ENCODE measurements at regions not wholly inside any gene's neighbourhood (a gene's known extent, or its start where the extent isn't known, plus 50 kb on each side); places are given as distances from the start of the nearest gene placed in this dataset.

- TF ChIP-seq SOX6 (IDR thresholded peaks at IDR 0.05) (no peak), SOX6 (CRISPR knock-in tag; IDR thresholded peaks at IDR 0.05) (no peak)
These were observed 129.3 kb upstream of the PTCHD4 start (continued) for GRCh38 chr6:48240287-48240686.

DNA sequence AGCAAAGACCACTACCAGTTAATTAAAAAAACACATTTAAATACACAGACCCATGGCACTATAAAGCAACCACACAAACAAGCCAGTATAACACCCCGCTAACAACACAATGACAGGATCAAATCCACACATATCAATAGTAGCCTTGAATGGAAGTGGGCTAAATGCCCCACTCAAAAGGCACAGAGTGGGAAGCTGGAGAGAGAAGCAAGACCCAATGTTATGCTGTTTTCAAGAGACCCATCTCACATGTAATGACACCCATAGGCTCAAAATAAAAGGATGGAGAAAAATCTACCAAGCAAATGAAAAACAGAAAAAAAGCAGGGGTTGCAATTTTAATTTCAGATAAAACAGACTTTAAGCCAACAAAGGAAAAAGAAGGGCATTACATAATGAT lies 125.4 kb upstream of the PTCHD4 start:
- Histone ChIP-seq H2AFZ (ENCODE audit: low read length) (no peak overlapping the region), H3K4me3 (replicated peaks in 1 of 3; ENCODE audit: insufficient read depth in 1 of 3, low read depth in 2 of 3, low read length in 3 of 3) (no peak overlapping the region), H3K36me3 (replicated peaks in 1 of 2; ENCODE audit: control insufficient read depth in 1 of 2, insufficient read depth in 2 of 2, low read length in 2 of 2) (no peaks in the 10 kb centered on the region), H3K27ac (ENCODE audit: extremely low read length, insufficient read depth, low read length) (no peak overlapping the region), H4K20me1 (ENCODE audit: insufficient read depth, low read length) (no peaks in the 10 kb centered on the region), H3K79me2 (ENCODE audit: insufficient read depth, low read length) (no peaks in the 10 kb centered on the region), H3K9ac (ENCODE audit: insufficient read depth, low read depth, low read length) (no peak overlapping the region), H3K4me2 (ENCODE audit: low read depth, low read length) (no peak overlapping the region), H3K4me1 (ENCODE audit: insufficient read depth, low read length) (no peaks in the 10 kb centered on the region), H3K27me3 (ENCODE audit: control insufficient read depth in 1 of 2, insufficient read depth in 2 of 2, low read length in 2 of 2) (no peaks in the 10 kb centered on the region; a peak in 2 of 5 replicates), H3K9me3 (ENCODE audit: low read length) (peaks cover 21% of the 10 kb centered on the region; the same call in 1 of the 2 replicates)
- no peak for ATAC-seq
- no peak for DNase-seq (ENCODE audit: low spot score)
- in situ Hi-C loops (cut with HindIII; ENCODE audit: extremely low pct_ligation_motif_present, low pct_unique_long_range_greater_than_20kb), result no loop called here
- intact Hi-C loops (cut with micrococcal nuclease; ENCODE audit: unreplicated experiment), result no loop called here
- ChIA-PET CTCF (ENCODE audit: low intra/inter-chr PET ratio, low total read pairs) (no interaction called here), POLR2A (no interaction called here)
- FAIRE-seq, result no peak
- no TSS peak for BruUV-seq (replicated peaks)
- WGBS (ENCODE audit: low lambda C conversion rate), result 9% methylated on average over 1 of the region's 1 CpG
- TF ChIP-seq TCF12 (IDR thresholded peaks at IDR 0.05) (no peak), TCF12 (CRISPR knock-in tag; IDR thresholded peaks at IDR 0.05) (no peak), LRRFIP1 (CRISPR knock-in tag; conservative IDR thresholded peaks at IDR 0.05) (no peak), ZNF251 (CRISPR knock-in tag; IDR thresholded peaks at IDR 0.05) (no peak), SNAPC2 (CRISPR knock-in tag; IDR thresholded peaks at IDR 0.05) (no peak), FIP1L1 (IDR thresholded peaks at IDR 0.05; ENCODE audit: borderline replicate concordance, insufficient read depth, low read depth, low read length) (no peak), HOXA9 (CRISPR knock-in tag; IDR thresholded peaks at IDR 0.05; ENCODE audit: borderline replicate concordance) (no peak), KAT2B (IDR thresholded peaks at IDR 0.05; ENCODE audit: borderline replicate concordance, low read depth, low read length) (no peak), ZNF484 (CRISPR knock-in tag; IDR thresholded peaks at IDR 0.05; ENCODE audit: borderline replicate concordance, low read depth) (no peak), KDM4B (CRISPR knock-in tag; IDR thresholded peaks at IDR 0.05) (no peak), U2AF1 (optimal IDR thresholded peaks at IDR 0.05; ENCODE audit: low read depth, low read length) (no peak), CBX5 (CRISPR knock-in tag; IDR thresholded peaks at IDR 0.05; ENCODE audit: borderline replicate concordance) (no peak), TCF7L2 (IDR thresholded peaks at IDR 0.05; ENCODE audit: low read depth, low read length) (no peak), POLR2AphosphoS5 (IDR thresholded peaks at IDR 0.05; ENCODE audit: low read depth, low read length) (no peak), ZNF329 (CRISPR knock-in tag; IDR thresholded peaks at IDR 0.05; ENCODE audit: low read depth) (no peak), CERS6 (CRISPR knock-in tag; IDR thresholded peaks at IDR 0.05) (no peak)
- TF ChIP-seq, protein P1, sequence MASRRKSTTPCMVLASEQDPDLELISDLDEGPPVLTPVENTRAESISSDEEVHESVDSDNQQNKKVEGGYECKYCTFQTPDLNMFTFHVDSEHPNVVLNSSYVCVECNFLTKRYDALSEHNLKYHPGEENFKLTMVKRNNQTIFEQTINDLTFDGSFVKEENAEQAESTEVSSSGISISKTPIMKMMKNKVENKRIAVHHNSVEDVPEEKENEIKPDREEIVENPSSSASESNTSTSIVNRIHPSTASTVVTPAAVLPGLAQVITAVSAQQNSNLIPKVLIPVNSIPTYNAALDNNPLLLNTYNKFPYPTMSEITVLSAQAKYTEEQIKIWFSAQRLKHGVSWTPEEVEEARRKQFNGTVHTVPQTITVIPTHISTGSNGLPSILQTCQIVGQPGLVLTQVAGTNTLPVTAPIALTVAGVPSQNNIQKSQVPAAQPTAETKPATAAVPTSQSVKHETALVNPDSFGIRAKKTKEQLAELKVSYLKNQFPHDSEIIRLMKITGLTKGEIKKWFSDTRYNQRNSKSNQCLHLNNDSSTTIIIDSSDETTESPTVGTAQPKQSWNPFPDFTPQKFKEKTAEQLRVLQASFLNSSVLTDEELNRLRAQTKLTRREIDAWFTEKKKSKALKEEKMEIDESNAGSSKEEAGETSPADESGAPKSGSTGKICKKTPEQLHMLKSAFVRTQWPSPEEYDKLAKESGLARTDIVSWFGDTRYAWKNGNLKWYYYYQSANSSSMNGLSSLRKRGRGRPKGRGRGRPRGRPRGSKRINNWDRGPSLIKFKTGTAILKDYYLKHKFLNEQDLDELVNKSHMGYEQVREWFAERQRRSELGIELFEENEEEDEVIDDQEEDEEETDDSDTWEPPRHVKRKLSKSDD (CRISPR knock-in tag; IDR thresholded peaks at IDR 0.05; ENCODE audit: low read depth), result no peak
- TF ChIP-seq, protein P2, sequence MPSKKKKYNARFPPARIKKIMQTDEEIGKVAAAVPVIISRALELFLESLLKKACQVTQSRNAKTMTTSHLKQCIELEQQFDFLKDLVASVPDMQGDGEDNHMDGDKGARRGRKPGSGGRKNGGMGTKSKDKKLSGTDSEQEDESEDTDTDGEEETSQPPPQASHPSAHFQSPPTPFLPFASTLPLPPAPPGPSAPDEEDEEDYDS (CRISPR knock-in tag; IDR thresholded peaks at IDR 0.05), result no peak
